Fibroblast of the aortic adventitia (primary cell): ENCODE measurements at regions not wholly inside any gene's neighbourhood (a gene's known extent, or its start where the extent isn't known, plus 50 kb on each side); places are given as distances from the start of the nearest gene placed in this dataset.

Experiments used
- DNase-seq: peaks from one replicate; pipeline ENCODE4 v3.0.0-alpha.2; 2010; ENCODE audit warnings: low read depth
- H3K4me3 ChIP-seq: 2 replicates; pipeline ENCODE4 v1.5.1; 2011; ENCODE audit warnings: low read depth, mild to moderate bottlenecking, control low read depth, low read length, moderate library complexity
- CTCF ChIP-seq: IDR thresholded peaks from 2 replicates; pipeline ENCODE4 v1.5.1; 2011; ENCODE audit warnings: mild to moderate bottlenecking, low read length, control low read depth, inconsistent platforms; ENCODE audit not compliant: insufficient read depth

DNA sequence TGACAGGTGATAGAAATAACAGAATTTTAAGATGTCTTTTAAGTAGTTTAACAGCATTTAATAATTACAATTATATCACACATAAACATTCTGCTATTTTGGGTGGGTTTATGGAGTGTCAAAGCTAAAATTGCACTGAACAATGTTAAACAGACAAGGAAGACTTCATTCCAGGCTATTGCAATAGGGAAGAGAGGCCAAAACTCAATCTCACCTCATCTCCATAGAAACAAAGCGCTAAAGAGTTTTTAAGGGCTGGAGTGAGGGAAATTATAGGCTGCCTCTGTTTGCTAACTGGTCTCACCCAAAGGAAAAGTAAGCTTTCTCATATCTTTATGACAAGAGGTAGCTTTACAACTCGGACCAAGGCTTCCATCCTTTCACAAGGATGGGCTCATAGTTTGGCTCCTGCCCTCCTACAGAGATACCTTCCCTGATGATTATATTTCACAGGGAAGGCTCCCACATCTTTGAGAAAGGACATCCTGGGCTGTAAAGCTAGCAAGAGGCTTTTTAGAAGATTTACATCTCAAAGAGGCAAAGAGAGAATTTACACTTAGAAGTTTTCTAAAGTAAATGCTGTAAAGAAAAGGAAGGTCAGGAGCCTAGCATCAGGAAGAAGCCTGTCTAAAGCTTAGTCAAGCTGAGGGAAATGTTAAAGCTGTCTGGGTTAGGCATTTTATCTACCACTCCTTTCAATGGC is 350.2 kb upstream of the IMPG1 start:
- no peak for DNase-seq
- H3K4me3 ChIP-seq = no peak overlapping the region
- TF ChIP-seq CTCF = no peak

GRCh38 chr6:76420094-76420493 is 347.6 kb upstream of the IMPG1 start:
- no peak for DNase-seq
- no peak for TF ChIP-seq CTCF
- no peak overlapping the region for H3K4me3 ChIP-seq

DNA sequence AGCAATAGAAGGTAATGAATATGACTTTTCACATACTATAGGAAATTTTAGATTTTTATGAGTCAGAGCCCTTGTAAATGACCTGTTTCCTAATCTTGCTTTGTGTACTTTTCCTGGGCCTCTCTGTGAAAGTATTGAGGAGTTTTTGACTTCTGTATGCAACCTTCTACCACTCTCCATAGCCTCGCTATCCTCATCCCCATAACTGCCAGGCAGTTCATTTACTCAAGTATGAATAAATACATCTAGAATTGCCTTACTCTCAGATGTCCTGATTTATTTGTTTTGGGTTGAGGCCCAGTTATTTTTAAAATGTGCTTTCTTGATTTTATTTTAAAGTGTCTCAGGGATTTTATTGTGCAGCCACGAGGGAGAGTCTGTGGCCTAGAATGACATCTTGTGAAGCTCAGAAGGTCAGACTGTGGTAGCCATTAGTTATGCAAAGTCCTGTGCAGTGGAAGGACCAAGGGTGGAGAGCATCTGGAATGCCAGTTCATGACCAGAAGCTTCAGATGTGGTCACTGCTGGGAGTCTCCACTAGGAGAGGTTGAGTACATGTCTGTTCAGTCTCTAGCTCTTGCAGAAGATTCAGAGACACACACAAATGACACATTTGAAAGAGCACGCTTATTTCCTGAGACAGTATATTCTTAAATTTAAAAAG is 346.2 kb upstream of the IMPG1 start:
- no peak for DNase-seq
- TF ChIP-seq CTCF = no peak
- no peak overlapping the region for H3K4me3 ChIP-seq

- no peak for TF ChIP-seq CTCF
- DNase-seq = no peak
- H3K4me3 ChIP-seq = no peak overlapping the region
Measured at GRCh38 chr6:76416821-76417605, 344.6 kb upstream of the IMPG1 start.

GRCh38 chr6:76403064-76403463 is 330.6 kb upstream of the IMPG1 start:
- DNase-seq = no peak
- H3K4me3 ChIP-seq = no peak overlapping the region
- no peak for TF ChIP-seq CTCF

DNA sequence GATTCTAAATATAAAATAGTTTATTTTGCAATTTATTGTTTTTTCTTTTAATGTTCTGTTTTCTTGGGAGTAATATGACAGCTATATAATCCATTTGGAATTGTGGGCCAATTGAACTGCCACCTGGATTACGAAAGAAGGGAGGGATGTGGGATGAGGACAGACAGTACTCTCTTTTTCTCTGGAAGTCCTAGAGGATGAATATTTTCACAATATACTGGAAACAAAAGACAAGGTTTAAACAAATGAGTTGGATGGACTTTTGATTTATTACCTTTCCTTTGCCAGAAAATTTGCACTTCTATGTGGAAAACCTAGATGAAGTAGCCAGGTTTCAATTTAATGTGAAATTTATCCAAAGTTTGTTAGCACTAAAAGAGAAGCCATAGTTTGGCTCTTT is 325.5 kb upstream of the IMPG1 start:
- TF ChIP-seq CTCF = no peak
- no peak for DNase-seq
- H3K4me3 ChIP-seq = no peak overlapping the region
